ES-I3 (cell line): ENCODE measurements at regions not wholly inside any gene's neighbourhood (a gene's known extent, or its start where the extent isn't known, plus 50 kb on each side); places are given as distances from the start of the nearest gene placed in this dataset.
"Not testable (repeated sequence)": the region's sequence is repeated elsewhere in the genome, so short reads cannot be mapped to it uniquely, and the experiment has no call there.

Experiments
- H3K36me3 ChIP-seq: 2 replicates; pipeline ENCODE4 v1.6.1; 2013; ENCODE audit warnings: mild to moderate bottlenecking, low read length, control low read depth, moderate library complexity; ENCODE audit not compliant: insufficient read depth
- H3K4me1 ChIP-seq: 2 replicates; pipeline ENCODE4 v1.6.1; 2013; ENCODE audit warnings: mild to moderate bottlenecking, control low read depth, low read length; ENCODE audit not compliant: insufficient read depth
- H3K9ac ChIP-seq: 2 replicates; pipeline ENCODE4 v1.6.1; 2013; ENCODE audit warnings: low read depth, mild to moderate bottlenecking, low read length, moderate library complexity
- H3K9me3 ChIP-seq: 2 replicates; pipeline ENCODE4 v1.6.1; 2013; ENCODE audit warnings: mild to moderate bottlenecking, low read length, moderate library complexity; ENCODE audit not compliant: control insufficient read depth, insufficient read depth

DNA sequence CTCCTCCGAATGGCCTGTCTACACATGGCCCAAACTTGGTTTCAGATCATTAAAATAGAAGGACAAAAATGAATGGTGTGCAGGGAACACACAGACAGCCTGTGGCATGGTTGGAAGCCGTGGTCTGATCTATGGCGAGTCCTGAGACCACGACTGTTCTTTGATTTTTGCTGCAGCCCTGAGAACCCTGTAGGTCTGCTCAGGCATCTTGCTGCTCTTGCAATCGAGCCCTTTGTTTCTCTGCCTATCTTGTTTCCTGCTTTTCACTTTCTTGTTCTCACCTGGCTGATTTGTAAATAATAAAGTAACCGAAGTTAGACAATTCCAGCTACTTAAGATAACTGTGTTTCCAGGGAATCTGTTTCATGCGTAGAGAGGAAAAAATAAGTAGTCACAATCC lies 54.1 kb upstream of the NBPF9 start:
- H3K36me3 ChIP-seq, H3K9ac ChIP-seq, H3K4me1 ChIP-seq, H3K9me3 ChIP-seq: not testable (repeated sequence)

DNA sequence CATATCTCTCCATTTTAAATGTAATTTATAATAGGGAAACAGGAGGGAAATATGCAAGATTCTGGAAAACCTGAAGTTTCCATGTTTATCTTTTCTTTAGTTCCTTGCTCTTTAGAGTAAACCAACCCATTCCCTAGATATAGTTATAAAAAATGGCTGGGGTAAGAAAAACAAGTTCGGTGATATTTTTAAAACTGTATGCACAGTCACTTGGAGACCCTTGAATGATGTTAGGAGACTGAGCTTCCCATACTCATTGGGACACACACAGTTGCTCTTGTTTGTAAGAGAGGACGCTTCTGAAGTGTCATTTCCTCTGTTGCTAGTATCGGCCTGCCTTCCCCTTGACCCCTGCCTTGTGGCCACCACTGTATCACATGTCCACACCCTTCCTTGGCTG lies 55.0 kb upstream of the NBPF9 start:
- H3K9me3 ChIP-seq, H3K4me1 ChIP-seq, H3K36me3 ChIP-seq, H3K9ac ChIP-seq: not testable (repeated sequence)

DNA sequence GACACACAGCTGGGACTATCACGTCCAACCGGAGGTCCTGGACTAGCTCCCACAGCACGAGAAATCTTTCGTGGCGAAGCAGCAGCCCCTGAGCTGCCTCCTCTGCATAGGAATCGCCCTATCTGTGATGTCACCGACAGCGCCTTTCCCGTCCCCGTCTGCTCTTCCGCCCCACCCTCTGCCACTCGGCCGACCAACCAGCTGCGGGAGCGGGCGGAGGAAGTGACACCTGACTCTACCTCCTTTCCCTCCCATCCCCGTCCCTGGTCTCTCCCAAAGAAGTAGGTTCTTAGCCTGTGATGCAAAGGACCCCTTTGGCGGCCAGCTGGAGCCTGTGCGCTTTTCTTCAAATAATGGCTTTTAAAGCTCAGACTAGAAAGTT lies 59.7 kb upstream of the NBPF9 start:
- not testable (repeated sequence) for H3K4me1 ChIP-seq, H3K9ac ChIP-seq

DNA sequence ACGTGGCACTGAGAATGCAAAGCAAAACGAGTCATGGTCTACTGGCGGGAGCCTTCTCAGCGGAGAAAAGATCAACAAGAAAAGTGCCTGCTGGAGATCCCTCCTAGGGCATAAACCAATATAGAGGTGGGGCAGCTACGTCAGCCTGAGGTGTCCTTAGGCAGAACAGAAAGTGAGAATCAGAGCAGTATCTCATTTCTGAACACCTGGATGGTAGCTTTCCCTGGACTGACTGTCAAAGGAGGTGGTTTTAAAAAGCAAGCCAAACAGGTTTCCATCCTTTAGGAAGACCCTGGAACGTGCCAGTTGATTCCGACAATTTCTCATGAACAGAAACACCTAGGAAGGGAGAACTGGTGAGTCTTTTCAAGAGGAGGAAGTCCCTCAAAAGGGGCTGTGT lies 71.4 kb upstream of the NBPF9 start:
- not testable (repeated sequence) for H3K4me1 ChIP-seq, H3K36me3 ChIP-seq, H3K9me3 ChIP-seq, H3K9ac ChIP-seq

More for the DNA sequence above, 59.7 kb upstream of the NBPF9 start:
- H3K9me3 ChIP-seq, H3K36me3 ChIP-seq: not testable (repeated sequence)

DNA sequence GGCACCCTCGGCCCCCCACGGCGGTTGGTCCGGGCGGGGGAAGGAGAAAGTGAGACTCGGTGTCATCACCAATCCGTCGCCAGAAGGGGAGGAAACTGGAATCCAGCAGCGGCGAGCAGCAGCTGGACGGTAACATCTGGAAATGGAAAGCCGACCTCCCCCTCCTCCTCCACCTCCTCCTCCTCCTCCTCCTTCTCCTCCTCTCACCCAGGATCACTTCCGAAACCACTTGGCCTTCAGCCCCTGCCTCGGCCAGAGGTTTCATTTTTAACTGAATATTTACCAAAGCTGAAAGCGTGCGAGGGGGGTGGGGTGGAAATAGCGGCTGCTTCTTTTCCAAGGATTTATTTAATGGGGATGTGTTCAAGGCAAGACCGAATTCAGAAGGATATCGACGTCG lies 72.5 kb upstream of the NBPF9 start:
- H3K9ac ChIP-seq, H3K4me1 ChIP-seq, H3K9me3 ChIP-seq, H3K36me3 ChIP-seq: not testable (repeated sequence)

DNA sequence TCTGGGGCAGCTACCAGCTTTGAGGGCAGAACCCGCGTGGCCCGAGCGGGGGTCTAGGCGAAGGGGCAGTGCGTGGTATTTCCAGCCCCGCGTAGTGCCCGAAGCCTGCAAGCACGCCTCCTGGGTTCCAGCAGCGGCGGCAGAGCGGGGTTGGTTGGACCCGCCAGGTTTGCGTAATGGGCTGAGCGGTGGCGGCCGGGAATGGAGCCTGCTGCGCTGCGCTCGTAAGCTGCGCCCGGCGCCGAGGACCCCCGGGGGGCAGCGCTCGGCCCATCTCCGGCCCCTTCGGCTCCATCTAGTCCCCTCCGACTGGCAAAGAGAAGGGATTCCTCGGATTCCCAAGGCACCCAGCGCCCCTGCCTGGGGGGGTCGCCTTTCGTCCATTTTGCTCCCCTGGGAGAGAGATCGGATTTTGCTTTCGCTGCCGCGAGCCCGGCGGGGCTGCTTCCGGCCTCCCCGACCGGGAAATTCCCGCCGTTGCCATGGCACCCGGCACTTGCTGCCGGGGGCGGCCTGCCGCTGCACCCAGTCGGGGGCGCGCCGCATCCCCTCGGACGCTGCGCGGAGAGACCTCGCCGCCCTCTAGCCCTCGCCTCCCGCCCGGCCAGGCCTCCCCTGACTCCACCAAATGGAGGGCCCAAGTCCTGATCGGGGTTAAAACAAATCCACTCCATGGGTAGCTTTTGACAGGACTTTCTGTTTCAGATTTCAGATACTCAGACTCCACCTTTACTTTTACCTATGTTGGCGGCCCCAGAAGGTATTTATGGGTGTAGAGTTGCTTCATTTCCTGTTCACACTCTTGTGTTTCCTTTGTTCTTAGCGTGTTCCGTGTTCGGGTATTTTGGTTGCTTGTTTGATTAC lies 73.3 kb upstream of the NBPF9 start:
- H3K4me1 ChIP-seq, H3K9me3 ChIP-seq, H3K36me3 ChIP-seq: not testable (repeated sequence)
- H3K9ac ChIP-seq: peak overlapping the region; percentile 38; the same call in 1 of the 2 replicates

DNA sequence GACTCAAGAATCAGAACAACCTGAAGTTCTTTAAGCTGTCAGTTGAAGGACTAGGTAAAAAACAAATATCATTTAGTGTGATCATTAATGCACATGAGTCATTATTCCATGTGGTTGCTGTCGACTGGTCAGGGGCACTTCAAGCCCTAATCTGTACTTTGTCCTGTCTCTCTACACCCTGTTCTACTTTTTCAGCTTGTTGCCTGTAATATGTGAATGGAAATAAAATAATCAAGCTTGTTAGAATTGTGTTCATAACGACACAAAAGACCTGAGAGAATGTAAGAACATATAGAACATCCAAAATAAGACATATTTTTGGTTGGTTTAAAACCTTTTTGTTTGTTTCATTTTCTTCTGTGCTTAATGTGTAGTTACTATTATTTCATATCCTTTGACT lies 87.4 kb upstream of the NBPF9 start:
- not testable (repeated sequence) for H3K36me3 ChIP-seq, H3K4me1 ChIP-seq, H3K9ac ChIP-seq

DNA sequence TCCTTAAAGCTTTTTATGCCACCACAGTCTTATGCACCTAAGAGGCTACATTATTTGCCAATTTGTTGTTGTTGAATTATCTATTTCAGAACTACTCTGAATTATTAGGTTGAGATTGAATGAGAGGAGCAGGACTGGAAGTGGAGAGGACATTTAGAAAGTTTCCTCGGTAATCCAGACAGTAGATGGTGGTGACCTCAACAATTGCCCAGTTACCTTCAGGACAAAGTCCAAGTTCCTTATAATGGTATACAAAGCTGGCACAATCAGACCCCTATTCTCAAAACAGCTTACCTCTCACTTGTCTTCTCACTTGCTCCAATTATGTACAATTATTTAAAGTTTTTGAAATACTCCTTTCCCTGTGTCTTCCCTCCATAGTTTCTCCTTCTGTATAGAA lies 93.3 kb upstream of the NBPF9 start:
- not testable (repeated sequence) for H3K9ac ChIP-seq, H3K4me1 ChIP-seq, H3K36me3 ChIP-seq, H3K9me3 ChIP-seq

More for the DNA sequence above, 87.4 kb upstream of the NBPF9 start:
- H3K9me3 ChIP-seq: not testable (repeated sequence)

DNA sequence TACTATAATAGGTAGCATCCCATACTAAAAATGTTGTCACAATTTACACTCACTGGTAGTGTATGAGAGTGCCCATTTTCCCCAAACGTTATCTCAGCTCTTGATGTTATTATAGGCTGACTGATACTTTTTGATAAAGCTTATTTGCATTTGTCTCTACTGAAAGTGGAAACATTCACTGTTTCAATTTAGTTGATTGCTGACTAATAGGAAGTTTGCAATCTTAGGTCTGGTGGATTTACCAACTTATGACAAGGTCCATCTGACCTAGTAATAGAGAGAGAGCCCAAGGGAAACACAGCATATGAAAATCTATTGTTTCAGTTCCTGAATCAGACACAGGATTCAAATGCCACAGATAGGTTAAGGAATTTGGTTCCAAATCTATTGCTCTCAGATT lies 97.2 kb upstream of the NBPF9 start:
- not testable (repeated sequence) for H3K9ac ChIP-seq, H3K36me3 ChIP-seq, H3K4me1 ChIP-seq, H3K9me3 ChIP-seq

DNA sequence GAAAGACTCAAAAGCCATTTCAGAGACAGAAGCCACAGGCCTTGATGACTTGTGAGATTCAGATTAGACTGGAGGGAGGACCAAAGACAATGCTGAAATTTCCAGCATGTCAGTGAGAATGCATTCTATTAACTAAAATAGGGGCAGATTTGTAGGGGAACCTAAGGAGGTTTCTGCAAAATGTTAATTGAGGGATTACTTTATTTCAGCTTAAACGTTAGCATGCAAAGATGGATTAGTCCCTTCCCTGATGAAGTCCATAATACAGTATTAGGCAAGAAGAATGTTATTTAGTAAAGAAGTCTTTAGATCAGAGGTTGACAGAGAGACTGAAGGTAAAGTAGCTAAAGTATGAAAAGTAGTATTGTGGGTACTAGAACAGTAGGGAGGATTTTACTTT lies 98.9 kb upstream of the NBPF9 start:
- H3K4me1 ChIP-seq, H3K36me3 ChIP-seq, H3K9ac ChIP-seq, H3K9me3 ChIP-seq: not testable (repeated sequence)

DNA sequence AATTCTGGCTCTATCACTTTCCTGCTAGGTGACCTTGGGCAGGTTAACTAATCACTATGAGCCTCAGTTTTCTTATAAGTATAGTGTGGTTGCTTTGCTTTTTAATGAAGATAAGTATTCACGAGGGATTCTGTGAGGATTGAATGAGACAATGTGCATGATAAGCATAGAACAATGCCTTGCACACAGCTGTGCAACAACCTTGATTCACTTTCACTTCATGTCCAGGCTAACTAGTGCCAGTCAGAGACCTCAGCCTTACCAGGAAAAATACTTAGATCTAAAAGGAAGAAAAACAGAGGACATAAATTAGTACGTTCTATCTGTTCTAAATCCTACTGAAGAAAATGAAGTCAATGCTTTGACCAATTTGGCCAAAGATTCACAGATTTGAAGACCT lies 101.0 kb upstream of the NBPF9 start:
- H3K9ac ChIP-seq, H3K9me3 ChIP-seq, H3K4me1 ChIP-seq, H3K36me3 ChIP-seq: not testable (repeated sequence)

DNA sequence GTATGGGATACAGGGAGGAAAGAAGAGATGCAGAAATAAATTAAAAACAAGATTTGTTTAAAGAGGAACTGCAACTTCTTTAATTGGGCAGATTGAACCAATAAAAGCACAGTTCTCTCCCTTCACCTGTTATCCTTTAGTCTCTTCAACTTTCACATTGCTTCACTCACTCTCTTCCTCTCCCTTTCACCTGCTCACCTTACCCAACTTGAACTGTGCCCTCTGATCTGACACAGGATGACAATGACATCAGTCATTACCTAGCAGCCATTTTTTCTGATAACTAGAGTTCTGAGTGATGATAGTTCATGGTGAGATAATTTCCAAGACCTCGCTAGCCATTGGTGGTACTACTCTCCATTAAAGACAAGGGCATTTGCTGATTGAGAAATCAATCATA lies 105.5 kb upstream of the NBPF9 start:
- H3K9me3 ChIP-seq, H3K4me1 ChIP-seq, H3K36me3 ChIP-seq, H3K9ac ChIP-seq: not testable (repeated sequence)

DNA sequence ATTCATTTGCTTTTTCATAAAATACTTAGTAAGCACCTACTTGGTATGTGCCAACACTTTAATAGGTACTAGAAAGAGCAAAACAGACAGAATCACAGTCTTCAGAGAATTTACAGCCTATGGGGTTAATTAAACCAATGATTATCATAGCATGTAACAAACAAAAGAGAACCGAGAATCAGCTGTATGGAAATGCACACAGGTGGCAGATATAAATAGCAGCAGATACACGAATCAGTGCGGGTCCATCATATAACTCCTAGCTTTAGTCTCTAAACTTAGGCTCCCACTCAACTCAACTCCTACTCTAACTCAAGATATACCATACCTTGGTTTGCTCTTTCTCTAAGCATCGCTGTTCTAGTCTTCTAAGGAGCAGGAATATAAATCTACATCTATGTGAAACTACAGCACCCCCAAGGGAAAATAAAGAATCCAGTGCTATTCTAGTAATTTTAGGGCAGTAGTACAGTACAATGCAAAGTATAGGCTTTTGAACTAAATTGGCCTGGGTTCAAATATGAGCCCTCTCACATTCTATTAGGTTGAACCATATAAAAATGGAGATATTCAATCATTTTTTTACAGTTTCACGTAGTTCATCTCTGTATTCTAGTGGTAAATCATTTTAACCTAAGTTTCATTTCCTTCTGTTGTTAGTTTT lies 108.5 kb upstream of the NBPF9 start:
- not testable (repeated sequence) for H3K4me1 ChIP-seq, H3K9me3 ChIP-seq, H3K36me3 ChIP-seq, H3K9ac ChIP-seq

DNA sequence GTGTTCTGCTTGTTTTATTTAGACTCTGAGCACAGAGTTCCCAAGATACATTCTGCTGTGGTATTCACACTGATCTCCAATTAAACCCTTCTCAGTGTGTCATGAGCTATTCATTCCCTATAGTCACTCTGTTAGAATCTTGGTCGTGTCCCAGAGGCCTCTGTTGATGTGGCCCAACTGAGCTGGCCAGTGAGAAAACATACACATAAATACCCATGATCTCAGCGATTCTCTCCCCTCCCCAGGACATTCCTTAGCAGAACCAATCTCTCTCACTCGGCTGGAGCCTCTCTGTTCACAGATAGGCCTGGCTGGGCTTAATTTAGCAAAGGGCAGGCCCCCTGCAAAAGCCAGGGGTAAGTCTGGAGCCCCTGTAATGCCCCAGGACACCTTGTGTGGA lies 109.6 kb upstream of the NBPF9 start:
- not testable (repeated sequence) for H3K9ac ChIP-seq, H3K36me3 ChIP-seq, H3K4me1 ChIP-seq, H3K9me3 ChIP-seq

DNA sequence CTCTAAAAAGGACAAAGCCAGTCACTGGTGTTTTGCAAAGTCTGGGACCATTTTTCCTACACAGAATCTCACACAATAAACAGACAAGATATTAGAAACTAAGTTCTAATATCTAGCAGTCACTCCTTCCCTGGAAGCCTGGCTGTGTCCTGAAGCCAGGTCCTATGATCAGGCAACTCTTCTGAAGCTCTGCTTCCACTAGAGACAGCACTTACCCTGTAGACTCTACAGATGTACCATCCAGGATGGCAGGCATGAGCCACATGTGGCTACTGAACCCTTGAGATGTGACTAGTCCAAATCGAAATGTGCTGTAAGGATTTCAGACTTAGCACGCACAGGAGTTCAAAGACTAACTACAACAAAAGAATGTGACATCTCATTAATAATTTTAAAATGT lies 110.3 kb upstream of the NBPF9 start:
- not testable (repeated sequence) for H3K9ac ChIP-seq, H3K9me3 ChIP-seq, H3K4me1 ChIP-seq, H3K36me3 ChIP-seq
